GM10248 (cell line): ENCODE measurements at regions not wholly inside any gene's neighbourhood (a gene's known extent, or its start where the extent isn't known, plus 50 kb on each side); places are given as distances from the start of the nearest gene placed in this dataset.

Experiments
- CTCF ChIA-PET: fragments of 300-600 bp; sonication (Branson Sonifier 250); formaldehyde crosslinking; extraction: SDS; loops from one replicate; lab custom pipeline; 2021; ENCODE audit warnings: antibody characterized with exemption; lab: Yijun Ruan, JAX
- POLR2A ChIA-PET: fragments of 350-650 bp; sonication (Branson Sonifier 250); formaldehyde crosslinking; extraction: SDS; loops from one replicate; lab custom pipeline; 2020; ENCODE audit warnings: antibody characterized with exemption; lab: Yijun Ruan, JAX
- DNase-seq: peaks from one replicate; pipeline ENCODE4 v3.0.0; 2012; ENCODE audit errors: extremely low spot score
- TF ChIP-seq, protein P1 (sequence below): IDR thresholded peaks from 2 replicates; pipeline ENCODE4 v1.5.1; 2012; ENCODE audit warnings: mild to moderate bottlenecking, low read depth; ENCODE audit errors: extremely low read depth, missing control alignments, control extremely low read depth

DNA sequence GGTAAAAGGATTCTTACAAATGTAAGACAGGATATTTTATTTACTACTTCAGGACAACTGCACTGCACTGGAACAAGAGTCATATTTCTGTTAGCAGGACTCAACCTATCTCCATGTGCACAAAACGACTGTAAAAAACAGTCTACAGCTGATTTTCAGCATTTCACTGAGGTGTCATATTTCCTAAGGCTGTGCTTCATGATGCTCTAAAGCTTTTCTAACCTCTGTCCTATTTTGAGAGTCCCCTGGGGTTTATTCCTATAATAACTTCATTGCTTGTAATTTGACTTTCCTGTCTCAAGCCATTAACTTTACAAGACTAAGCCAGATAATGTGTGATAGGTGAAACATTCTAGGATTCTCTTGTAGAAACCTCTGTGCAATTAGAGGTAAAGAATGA lies 472.3 kb downstream of the HINT1 start:
- TF ChIP-seq, protein P1, sequence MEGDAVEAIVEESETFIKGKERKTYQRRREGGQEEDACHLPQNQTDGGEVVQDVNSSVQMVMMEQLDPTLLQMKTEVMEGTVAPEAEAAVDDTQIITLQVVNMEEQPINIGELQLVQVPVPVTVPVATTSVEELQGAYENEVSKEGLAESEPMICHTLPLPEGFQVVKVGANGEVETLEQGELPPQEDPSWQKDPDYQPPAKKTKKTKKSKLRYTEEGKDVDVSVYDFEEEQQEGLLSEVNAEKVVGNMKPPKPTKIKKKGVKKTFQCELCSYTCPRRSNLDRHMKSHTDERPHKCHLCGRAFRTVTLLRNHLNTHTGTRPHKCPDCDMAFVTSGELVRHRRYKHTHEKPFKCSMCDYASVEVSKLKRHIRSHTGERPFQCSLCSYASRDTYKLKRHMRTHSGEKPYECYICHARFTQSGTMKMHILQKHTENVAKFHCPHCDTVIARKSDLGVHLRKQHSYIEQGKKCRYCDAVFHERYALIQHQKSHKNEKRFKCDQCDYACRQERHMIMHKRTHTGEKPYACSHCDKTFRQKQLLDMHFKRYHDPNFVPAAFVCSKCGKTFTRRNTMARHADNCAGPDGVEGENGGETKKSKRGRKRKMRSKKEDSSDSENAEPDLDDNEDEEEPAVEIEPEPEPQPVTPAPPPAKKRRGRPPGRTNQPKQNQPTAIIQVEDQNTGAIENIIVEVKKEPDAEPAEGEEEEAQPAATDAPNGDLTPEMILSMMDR, result no peak
- DNase-seq, result no peak
- ChIA-PET CTCF (no interaction called here), POLR2A (no interaction called here)

DNA sequence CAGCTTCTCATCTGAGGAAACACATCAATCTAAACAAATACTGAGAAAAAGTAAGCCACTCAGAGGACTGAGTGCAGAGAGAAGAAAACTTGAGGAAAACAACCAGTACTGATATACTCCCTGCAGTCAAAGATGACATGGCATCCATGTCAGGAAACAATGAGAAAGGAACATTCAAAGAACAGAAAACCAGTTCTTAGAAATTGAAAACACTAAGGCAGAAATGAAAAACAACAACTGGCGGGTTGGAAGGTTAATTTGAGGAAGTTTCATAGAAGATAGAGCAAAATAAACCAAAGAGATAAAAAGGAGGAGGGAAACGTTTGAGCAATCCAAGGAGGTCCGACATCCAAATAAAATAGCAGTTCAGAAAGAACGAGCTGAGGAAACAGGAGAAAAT lies 475.2 kb downstream of the HINT1 start:
- ChIA-PET CTCF (no interaction called here), POLR2A (no interaction called here)
- TF ChIP-seq, protein P1, result no peak
- DNase-seq, result no peak

DNA sequence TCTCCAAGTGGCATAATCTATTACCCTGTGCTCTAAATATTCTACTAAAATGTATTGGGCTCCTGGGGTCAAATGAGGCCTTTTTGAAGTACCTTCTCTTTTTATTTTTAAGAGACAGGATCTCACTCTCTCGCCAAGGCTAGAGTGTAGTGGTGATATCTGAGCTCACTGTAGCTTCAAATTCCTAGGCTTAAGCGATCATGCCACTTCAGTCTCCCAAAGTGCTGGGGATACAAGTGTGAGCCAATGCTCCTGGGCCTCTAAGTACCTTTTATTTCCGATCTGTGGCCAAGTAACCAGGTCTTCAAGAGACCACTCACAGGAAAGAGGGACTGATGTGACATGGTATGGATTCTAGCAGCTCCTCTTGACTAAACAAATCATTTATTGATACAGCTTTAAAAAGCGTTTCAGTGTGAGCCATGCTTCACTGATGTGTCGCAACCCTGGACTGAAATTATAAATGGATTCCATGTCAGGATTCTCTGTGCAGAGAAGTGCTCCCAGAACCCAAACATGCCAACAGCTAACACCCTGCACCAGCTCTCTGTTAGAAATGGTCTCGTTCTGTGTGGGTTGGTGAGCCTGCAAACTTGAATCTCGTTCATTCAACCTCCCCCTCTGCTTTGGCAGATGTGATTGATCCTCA lies 477.8 kb downstream of the HINT1 start:
- POLR2A ChIA-PET, result no interaction called here
- CTCF ChIA-PET, result interaction anchor here (1.6 kb wide), 1 partner anchor 18 kb away, joined by 4 read pairs; no protein-coding TSS in a partner anchor
- TF ChIP-seq, protein P1, result no peak
- no peak for DNase-seq

DNA sequence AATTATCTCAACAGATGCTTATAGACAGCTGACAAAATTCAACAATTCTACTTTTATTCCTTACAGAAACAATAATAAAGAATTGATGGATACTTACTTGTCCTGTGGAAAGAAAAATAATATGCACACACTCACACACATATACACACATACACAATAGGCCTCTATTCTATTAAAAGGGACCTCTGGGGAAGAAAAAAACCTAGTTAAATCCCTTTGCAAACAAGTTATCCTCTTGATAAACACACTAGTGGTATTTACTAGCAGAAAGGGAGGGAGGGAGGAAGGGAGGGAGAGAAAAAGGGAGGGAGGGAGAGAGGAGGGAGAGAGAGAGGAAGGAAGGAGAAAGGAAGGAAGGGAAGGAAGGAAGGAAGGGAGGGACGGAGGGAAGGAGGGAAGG lies 486.4 kb downstream of the HINT1 start:
- no peak for DNase-seq
- POLR2A ChIA-PET, result no interaction called here
- CTCF ChIA-PET, result no interaction called here

DNA sequence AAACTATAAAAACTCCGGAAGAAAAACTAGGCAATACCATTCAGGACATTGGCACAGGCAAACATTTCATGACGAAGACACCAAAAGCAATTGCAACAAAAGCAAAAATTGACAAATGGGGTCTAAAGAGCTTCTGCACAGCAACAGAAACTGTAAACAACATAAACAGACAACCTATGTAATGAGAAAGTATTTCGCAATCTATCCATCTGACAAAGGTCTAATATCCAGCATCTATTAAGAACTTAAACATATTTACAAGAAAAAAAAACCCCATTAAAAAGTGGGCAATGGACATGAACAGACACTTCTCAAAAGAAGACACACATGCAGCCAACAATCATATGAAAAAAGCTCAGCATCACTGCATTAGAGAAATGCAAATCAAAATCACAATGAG lies 498.6 kb downstream of the HINT1 start:
- POLR2A ChIA-PET, result no interaction called here
- TF ChIP-seq, protein P1, result no peak

More for the DNA sequence above, 486.4 kb downstream of the HINT1 start:
- TF ChIP-seq, protein P1, result no peak

DNA sequence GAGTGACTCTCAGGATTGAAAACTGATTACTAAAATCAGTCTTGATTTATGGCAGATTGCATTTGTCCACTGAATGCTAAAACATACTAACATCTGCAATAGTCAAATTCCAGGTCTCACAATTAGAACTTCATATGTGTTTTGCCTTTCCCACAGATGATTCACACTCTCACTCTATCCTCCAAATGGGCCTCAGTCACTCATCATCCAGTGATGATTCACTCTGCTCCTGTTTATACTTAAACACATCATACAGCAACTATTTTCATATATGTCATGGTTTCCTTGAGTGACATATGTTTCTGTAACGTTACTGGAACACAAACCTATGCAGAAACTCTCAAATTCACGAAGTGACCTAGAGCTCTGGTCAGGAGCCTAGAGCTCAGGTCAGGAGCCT lies 512.9 kb downstream of the HINT1 start:
- CTCF ChIA-PET, result no interaction called here
- POLR2A ChIA-PET, result no interaction called here
- TF ChIP-seq, protein P1, result no peak
- DNase-seq, result no peak

More for the DNA sequence above, 498.6 kb downstream of the HINT1 start:
- no peak for DNase-seq
- CTCF ChIA-PET, result interaction anchor here (2.1 kb wide), 1 partner anchor 13 kb away, joined by 4 read pairs; no protein-coding TSS in a partner anchor
